ENCODE measurements at regions not wholly inside any gene's neighbourhood (a gene's known extent, or its start where the extent isn't known, plus 50 kb on each side); places are given as distances from the start of the nearest gene placed in this dataset.
"Not testable (repeated sequence)": the region's sequence is repeated elsewhere in the genome, so short reads cannot be mapped to it uniquely, and the experiment has no call there.

- TF ChIP-seq CTCF (IDR thresholded peaks at IDR 0.05; ENCODE audit: insufficient read depth, low read depth, low read length, missing control alignments): no peak
- DNase-seq (ENCODE audit: low read depth): no peak
- H3K4me3 ChIP-seq (ENCODE audit: low read length): no peak overlapping the region
Measured at GRCh38 chr15:55074431-55074830, 122.3 kb downstream of the RSL24D1 start.

GRCh38 chr15:55063970-55064369 lies 132.8 kb downstream of the RSL24D1 start:
- not testable (repeated sequence) for H3K4me3 ChIP-seq (ENCODE audit: low read length); DNase-seq (ENCODE audit: low read depth)

- TF ChIP-seq CTCF (IDR thresholded peaks at IDR 0.05; ENCODE audit: insufficient read depth, low read depth, low read length, missing control alignments): no peak
- DNase-seq (ENCODE audit: low read depth): no peak
- H3K4me3 ChIP-seq (ENCODE audit: low read length): no peak overlapping the region
Measured at GRCh38 chr15:55060836-55061235, 135.9 kb downstream of the RSL24D1 start.

GRCh38 chr15:55056500-55056899 lies 140.2 kb downstream of the RSL24D1 start:
- DNase-seq (ENCODE audit: low read depth): no peak
- TF ChIP-seq CTCF (IDR thresholded peaks at IDR 0.05; ENCODE audit: insufficient read depth, low read depth, low read length, missing control alignments): no peak
- no peak overlapping the region for H3K4me3 ChIP-seq (ENCODE audit: low read length)

- TF ChIP-seq CTCF (IDR thresholded peaks at IDR 0.05; ENCODE audit: insufficient read depth, low read depth, low read length, missing control alignments): no peak
- H3K4me3 ChIP-seq (ENCODE audit: low read length): no peak overlapping the region
- DNase-seq (ENCODE audit: low read depth): no peak
Measured at GRCh38 chr15:55044162-55044561, 152.6 kb downstream of the RSL24D1 start.

GRCh38 chr15:55037071-55037470 lies 159.7 kb downstream of the RSL24D1 start:
- no peak overlapping the region for H3K4me3 ChIP-seq (ENCODE audit: low read length)
- DNase-seq (ENCODE audit: low read depth): no peak
- no peak for TF ChIP-seq CTCF (IDR thresholded peaks at IDR 0.05; ENCODE audit: insufficient read depth, low read depth, low read length, missing control alignments)

GRCh38 chr15:55035749-55036148 lies 161.0 kb downstream of the RSL24D1 start:
- H3K4me3 ChIP-seq (ENCODE audit: low read length): no peak overlapping the region
- no peak for DNase-seq (ENCODE audit: low read depth)
- TF ChIP-seq CTCF (IDR thresholded peaks at IDR 0.05; ENCODE audit: insufficient read depth, low read depth, low read length, missing control alignments): no peak

GRCh38 chr15:55033574-55033973 lies 163.2 kb downstream of the RSL24D1 start:
- no peak overlapping the region for H3K4me3 ChIP-seq (ENCODE audit: low read length)
- no peak for TF ChIP-seq CTCF (IDR thresholded peaks at IDR 0.05; ENCODE audit: insufficient read depth, low read depth, low read length, missing control alignments)
- DNase-seq (ENCODE audit: low read depth): no peak

Data from epithelial cell of esophagus (primary cell).